HUDEP-2 (cell line): ENCODE measurements at regions not wholly inside any gene's neighbourhood (a gene's known extent, or its start where the extent isn't known, plus 50 kb on each side); places are given as distances from the start of the nearest gene placed in this dataset.
"Not testable (repeated sequence)": the region's sequence is repeated elsewhere in the genome, so short reads cannot be mapped to it uniquely, and the experiment has no call there.

ENCODE experiments used
- DNase-seq, 76 experiments: peaks; one replicate each; lab custom pipeline; 2025; ENCODE audit not compliant: unreplicated experiment in 76 of 76; lab: John Stamatoyannopoulos, UW

DNA sequence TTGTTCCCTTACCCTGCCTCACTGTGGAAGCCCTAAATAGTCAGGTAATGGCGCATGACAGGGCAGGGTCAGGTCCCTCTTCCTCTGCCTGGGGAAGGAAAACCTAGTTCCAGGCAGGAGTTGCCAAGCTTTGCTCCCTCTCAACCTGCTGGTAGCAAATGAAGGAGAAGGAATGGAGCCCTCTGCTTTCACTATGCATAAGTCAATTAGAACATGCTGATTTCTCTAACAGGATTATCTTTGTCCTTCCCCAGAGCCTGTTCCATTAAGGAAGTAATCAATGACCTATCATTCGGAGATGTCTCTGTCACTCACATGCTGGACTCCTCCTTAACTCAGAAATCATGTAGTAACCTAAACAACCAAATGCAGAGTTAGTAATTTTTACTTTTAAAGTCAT, 161.8 kb upstream of the NFIA start:
- no peak for DNase-seq

DNA sequence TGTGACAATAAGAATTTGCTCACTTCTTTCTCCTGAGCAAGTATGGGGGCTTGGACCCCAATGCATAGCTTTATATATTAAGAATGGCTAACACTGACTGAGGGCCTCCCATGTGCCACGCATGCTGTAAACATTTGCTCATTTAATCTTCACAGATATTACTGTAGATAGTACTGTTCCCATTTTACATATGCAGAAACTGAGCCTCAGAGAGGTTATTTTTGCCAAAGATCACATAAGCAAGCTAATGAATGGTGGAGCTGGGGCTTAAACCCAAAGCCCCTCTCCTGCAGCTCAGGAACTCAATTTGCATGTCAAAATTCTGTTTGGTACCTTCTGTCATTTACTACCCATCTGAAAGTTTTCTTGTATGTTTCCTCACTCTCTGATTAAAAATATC, 163.5 kb upstream of the NFIA start:
- DNase-seq = no peak

- no peak for DNase-seq
Observed at GRCh38 chr1:60916906-60917305, 165.5 kb upstream of the NFIA start.

- peak in 56 of 76 experiments; percentile 3 to 79 (median 37) for DNase-seq
Observed at GRCh38 chr1:60916199-60916598, 166.2 kb upstream of the NFIA start.

DNA sequence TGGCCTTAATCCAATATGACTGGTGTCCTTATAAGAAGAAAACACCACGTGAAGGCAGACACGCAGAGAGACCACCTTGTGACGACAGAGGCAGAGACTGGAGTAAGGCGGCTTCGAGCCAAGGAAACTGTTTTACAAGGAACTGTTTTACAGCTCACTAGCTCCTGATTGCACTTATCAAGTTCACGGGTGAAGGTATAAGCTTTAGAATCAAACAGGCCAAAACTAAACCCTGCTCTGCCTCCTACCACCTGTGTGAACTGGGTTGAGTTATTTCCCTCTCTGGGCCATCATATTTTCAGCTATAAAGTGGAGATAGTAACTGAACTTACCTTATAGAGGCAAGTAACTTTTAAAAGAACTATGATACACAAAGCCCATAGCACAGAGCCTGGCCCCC, 166.9 kb upstream of the NFIA start:
- no peak for DNase-seq

DNA sequence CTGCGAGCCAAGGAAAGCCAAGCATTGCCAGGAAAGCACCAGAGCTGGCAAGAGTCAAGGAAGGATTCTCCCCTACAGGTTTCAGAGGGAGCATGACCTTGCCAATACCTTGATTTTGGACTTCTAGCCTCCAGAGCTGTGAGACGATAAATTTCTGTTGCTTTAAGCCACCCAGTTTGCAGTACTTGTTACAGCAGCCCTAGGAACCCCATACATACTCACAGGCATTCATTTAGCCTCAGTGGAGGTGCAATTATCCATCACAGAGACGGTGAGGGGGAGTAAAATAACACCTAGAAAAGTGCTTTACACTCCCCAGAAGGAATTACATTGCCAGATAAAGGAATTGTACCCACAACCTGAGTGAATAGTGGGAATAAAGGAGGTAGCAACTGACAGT, 167.4 kb upstream of the NFIA start:
- no peak for DNase-seq

GRCh38 chr1:60913708-60914107, 168.7 kb upstream of the NFIA start:
- DNase-seq = not testable (repeated sequence)

DNA sequence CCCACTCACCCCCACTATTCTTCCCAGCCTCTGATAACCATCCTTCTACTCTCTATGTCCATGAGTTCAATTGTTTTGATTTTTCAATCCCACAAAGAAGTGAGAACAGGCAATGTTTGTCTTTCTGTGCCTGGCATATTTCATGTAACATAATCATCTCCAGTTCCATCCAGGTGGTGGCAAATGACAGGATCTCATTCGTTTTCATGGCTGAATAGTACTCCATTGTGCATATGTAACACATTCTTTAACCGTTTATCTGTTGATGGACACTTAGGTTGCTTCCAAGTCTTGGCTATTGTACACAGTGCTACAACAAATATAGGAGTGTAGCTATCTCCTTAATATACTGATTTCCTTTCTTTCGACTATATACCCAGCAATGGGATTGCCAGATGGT, 169.3 kb upstream of the NFIA start:
- DNase-seq = no peak

DNA sequence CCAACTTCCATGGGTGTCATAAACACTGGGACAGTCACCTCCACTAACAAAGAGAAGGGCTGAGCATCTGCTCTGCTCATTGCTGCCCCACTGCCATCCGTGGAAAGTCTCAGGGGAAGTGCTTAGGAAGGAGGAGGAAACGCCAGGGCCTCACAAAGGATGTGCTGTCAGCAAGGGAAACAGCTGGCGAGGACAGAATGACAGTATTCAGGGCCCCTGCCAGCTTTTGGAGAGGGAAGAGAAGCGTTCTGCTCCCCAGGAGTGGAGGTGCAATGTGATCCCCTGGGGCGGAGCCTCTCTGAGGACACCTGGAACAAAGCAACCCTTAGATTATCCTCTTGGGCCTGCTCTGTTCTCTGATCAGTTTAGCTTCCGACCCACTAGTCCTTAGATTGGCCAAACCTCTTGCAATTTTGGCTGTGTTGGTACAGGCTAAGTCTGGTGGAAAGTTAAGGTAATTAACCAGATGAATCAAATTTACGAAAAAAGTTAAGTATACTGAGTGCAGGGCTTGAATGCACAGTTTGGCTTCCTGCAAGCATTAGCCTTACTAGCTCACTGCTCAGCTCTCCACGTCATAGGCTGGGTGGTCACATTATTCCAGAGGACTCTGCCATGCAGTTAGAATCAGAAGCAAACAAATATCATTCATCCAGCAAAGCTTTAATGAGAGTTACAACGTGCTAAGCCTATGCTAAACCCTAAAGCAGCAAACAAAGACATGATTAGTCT, 170.2 kb upstream of the NFIA start:
- no peak for DNase-seq

GRCh38 chr1:60908159-60908558, 174.2 kb upstream of the NFIA start:
- DNase-seq = no peak

- DNase-seq = peak in 2 of 76 experiments; percentile 3 to 5
Observed at GRCh38 chr1:60906526-60906925, 175.8 kb upstream of the NFIA start.

GRCh38 chr1:60906039-60906438, 176.3 kb upstream of the NFIA start:
- no peak for DNase-seq

- DNase-seq = peak in 70 of 76 experiments; percentile 6 to 86 (median 60)
Observed at GRCh38 chr1:60904099-60904851, 178.1 kb upstream of the NFIA start.

DNA sequence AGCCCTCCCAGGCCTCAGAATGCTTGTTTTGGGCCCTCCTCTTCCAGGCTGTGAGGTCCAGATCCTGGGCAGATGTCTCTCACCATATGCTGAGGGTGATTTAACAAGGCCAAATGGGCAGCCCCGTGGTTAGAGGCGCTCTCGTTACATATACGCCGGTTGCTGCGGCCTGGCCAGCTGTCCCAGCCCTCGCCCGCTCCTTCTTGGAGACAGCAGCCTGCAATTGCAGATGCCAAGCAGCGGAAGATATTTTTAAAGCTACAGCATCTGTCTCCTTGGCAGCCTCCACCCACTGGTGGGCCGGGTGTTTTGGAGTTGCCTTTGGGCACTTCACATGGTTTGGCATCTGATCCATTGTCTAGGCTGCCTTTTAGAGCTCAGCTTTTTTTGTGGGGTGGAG, 178.8 kb upstream of the NFIA start:
- DNase-seq = no peak

DNA sequence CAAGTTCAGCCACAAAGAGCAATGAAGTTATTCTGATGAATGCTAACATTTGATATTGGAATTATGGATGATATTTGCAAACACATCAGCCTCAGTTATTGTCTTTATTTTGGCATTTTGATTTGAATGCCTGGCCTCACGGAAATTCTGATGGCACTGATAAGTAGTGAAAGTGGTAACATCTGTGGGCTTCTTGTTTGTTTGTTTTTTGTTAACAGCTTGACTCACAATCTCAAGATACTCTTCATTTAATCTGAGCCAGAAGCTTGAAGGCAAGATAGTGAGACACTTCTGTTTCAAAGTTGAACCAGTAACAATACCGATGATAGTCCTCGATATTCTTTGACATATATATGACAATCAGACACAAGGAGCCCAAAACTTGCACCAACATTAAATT, 182.9 kb upstream of the NFIA start:
- DNase-seq = no peak

DNA sequence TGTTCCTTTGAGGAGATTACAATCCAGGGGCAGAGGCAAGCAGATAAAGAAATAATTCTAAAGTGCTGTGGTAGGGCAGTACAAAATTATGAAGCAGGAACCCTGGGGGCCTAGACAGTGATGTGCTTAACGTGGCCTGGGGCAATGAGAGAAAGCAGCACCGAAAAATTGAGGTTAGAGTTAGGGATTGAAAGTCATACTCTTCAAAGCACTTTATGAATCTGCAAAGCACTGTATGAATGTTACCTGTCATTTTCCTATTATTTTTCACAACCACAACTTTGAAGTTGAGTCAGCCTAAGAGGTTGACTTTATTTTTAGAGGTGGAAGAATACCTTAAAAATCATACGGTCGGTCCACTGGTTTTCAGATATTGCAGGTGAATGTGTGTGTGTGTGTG, 183.4 kb upstream of the NFIA start:
- no peak for DNase-seq

- DNase-seq = no peak
Observed at GRCh38 chr1:60898413-60898812, 183.9 kb upstream of the NFIA start.

GRCh38 chr1:60896701-60897363, 185.5 kb upstream of the NFIA start:
- DNase-seq = no peak

DNA sequence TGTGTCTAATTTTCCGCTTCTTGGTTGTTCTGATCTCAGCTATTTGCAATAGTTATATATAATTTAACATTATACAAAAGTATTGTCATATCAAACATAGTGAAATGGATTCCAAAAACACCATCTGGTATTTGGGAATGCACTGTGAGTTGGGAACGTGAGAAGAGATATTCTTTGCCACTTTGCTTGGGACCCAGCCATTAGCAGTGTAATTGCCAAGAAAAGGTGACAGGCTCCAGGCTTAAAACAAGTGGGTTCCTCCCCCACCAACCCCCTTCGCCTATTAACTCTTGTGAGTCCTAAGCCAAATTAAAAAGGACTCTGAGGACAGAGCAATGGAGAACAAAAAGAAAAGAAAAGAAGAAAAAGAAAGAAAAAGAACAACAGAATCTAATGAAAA, 186.7 kb upstream of the NFIA start:
- DNase-seq = no peak

GRCh38 chr1:60895252-60895651, 187.1 kb upstream of the NFIA start:
- peak in 3 of 76 experiments; percentile 6 to 20 (median 7) for DNase-seq

DNA sequence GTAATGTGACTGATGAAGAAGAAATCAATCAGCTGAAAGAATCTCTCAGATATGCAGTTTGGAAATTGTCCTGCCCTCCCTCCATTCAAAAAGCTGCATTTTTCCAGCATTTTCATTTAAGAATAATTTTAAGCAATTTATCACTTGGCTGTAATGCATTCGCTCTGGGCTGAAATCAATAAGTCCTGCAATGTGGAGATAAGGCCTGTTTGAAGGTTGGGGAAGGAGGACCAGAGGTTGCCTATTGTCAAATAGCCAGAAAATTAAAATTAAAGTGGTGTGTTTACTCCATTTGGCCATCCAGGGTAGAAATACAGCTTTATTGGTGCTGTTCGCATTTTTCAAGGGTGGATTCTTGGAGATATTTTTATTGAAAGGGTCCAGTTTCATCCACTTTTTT, 187.6 kb upstream of the NFIA start:
- peak in 1 of 76 experiments; percentile 6 for DNase-seq

DNA sequence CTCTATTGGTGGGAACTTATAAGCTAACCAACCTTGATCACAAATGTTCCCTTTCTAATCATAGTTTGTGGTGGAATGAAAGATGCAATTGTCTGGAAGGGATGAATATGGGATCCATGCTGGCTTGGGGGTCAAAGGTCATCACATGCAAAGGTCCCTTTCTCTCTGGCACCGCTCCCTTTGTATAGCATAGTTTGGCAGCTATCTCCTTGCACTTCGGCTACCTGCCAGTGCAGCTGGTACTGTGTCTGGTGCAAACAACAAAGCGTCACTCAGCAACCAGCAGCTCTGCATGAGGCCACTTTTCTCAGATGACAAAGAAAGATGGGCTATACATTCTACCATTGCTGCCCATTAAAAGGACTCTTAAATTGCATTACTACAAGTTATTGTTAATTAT, 188.2 kb upstream of the NFIA start:
- no peak for DNase-seq
